Lower leg skin (tissue), 3 donors: ENCODE measurements at regions not wholly inside any gene's neighbourhood (a gene's known extent, or its start where the extent isn't known, plus 50 kb on each side); places are given as distances from the start of the nearest gene placed in this dataset.

Experiments used
- CTCF ChIP-seq, 3 donors: fragments of 450-650 bp; IDR thresholded peaks; one replicate each; pipeline ENCODE4 v1.5.1; 2016; ENCODE audit warnings: antibody characterized with exemption in 3 of 3, mild to moderate bottlenecking in 3 of 3, moderate library complexity in 2 of 3
- POLR2A ChIP-seq, 2 donors: fragments of 450-650 bp; IDR thresholded peaks; one replicate each; pipeline ENCODE4 v1.6.1; 2016 to 2017; ENCODE audit warnings: antibody characterized with exemption in 2 of 2, mild to moderate bottlenecking in 1 of 2, moderate library complexity in 1 of 2

- TF ChIP-seq CTCF (IDR thresholded peaks at IDR 0.05) = no peak
- no peak for TF ChIP-seq POLR2A (IDR thresholded peaks at IDR 0.05)
These were observed 163.9 kb upstream of the CITED2 start for GRCh38 chr6:139538366-139538765.
